K562 (cell line): ENCODE measurements at regions not wholly inside any gene's neighbourhood (a gene's known extent, or its start where the extent isn't known, plus 50 kb on each side); places are given as distances from the start of the nearest gene placed in this dataset.

Experiments
- ATAC-seq: fragments of 200-7000 bp; cut with Tn5 transposase; 3 replicates; pipeline ENCODE4 v1.9.1; 2020; ENCODE audit warnings: moderate library complexity
- BruUV-seq: library from RNA; stranded (reverse); fragments of 400-500 nt; replicated peaks from 2 replicates; lab custom pipeline; 2021; lab: Mats Ljungman, UMichigan
- CTCF ChIA-PET: fragments of 300-600 bp; formaldehyde crosslinking; extraction: SDS; loops from one replicate; lab custom pipeline; 2021; ENCODE audit warnings: low intra/inter-chr PET ratio; lab: Yijun Ruan, JAX
- POLR2A ChIA-PET: fragments of 300-600, 350-650 bp; sonication (Branson Sonifier 250); formaldehyde crosslinking; extraction: SDS; loops from one replicate; lab custom pipeline; 2021; ENCODE audit warnings: antibody characterized with exemption, inconsistent platforms; lab: Yijun Ruan, JAX
- DNase-seq, 4 experiments: peaks; one replicate each; pipeline versions ENCODE4 v3.0.0 to v3.0.0-alpha.2; 2011 to 2018; ENCODE audit warnings: low spot score in 3 of 4, mixed read lengths in 3 of 4; ENCODE audit errors: extremely low read depth in 1 of 4
- FAIRE-seq: peaks from 2 replicates; lab custom pipeline; 2011; peaks lifted over from hg19 to GRCh38; lab: Jason Lieb, UNC
- H2AFZ ChIP-seq: 2 replicates; pipeline ENCODE4 v1.6.0; 2011; ENCODE audit warnings: low read depth, low read length, control low read depth, inconsistent platforms
- H3K27ac ChIP-seq: fragments of 200-600 bp; 3 replicates; pipeline ENCODE4 v1.8.0; 2011; ENCODE audit warnings: low read depth, mild to moderate bottlenecking, control low read depth, inconsistent platforms, low read length, moderate library complexity, mixed read lengths; ENCODE audit errors: extremely low read depth
- H3K27me3 ChIP-seq, 2 experiments: fragments of 300-600 bp in 1 of 2; 2 replicates in 1 of 2; 3 replicates in 1 of 2; pipeline versions ENCODE4 v1.6.0 to v1.8.0; 2011; ENCODE audit warnings: inconsistent platforms in 2 of 2, low read length in 2 of 2, mild to moderate bottlenecking in 1 of 2, mixed read lengths in 1 of 2, moderate library complexity in 1 of 2; ENCODE audit not compliant: control insufficient read depth in 2 of 2, insufficient read depth in 2 of 2
- H3K36me3 ChIP-seq: fragments of 300-600 bp; 3 replicates; pipeline ENCODE4 v1.8.0; 2011; ENCODE audit warnings: mild to moderate bottlenecking, low read length, inconsistent platforms; ENCODE audit not compliant: control insufficient read depth, insufficient read depth
- H3K4me1 ChIP-seq, 2 experiments: fragments of 200-600 bp in 1 of 2; replicated peaks in 1 of 2; 2 replicates in 1 of 2; 3 replicates in 1 of 2; pipeline versions ENCODE4 v1.5.1 to v1.8.0; 2011; ENCODE audit warnings: inconsistent platforms in 2 of 2, low read length in 2 of 2, mild to moderate bottlenecking in 1 of 2, mixed read lengths in 1 of 2, moderate library complexity in 1 of 2; ENCODE audit not compliant: control insufficient read depth in 2 of 2, insufficient read depth in 2 of 2
- H3K4me2 ChIP-seq: 2 replicates; pipeline ENCODE4 v1.6.1; 2011; ENCODE audit warnings: low read length, control low read depth, inconsistent platforms, mixed read lengths; ENCODE audit not compliant: insufficient read depth
- H3K4me3 ChIP-seq: fragments of 200-600 bp; sonication (generic), shearing (Covaris generic); 2 replicates; pipeline ENCODE4 v1.5.1; 2016; ENCODE audit warnings: control low read depth, inconsistent platforms
- H3K79me2 ChIP-seq: fragments of 200-600 bp; 3 replicates; pipeline ENCODE4 v1.8.0; 2011; ENCODE audit warnings: low read length, inconsistent platforms; ENCODE audit not compliant: control insufficient read depth, insufficient read depth
- H3K9ac ChIP-seq, 2 experiments: 2 replicates each; pipeline versions ENCODE4 v1.6.0 to v1.6.1; 2011; ENCODE audit warnings: low read depth in 2 of 2, low read length in 2 of 2, control low read depth in 1 of 2, inconsistent platforms in 1 of 2, mild to moderate bottlenecking in 1 of 2, mixed read lengths in 1 of 2; ENCODE audit not compliant: insufficient read depth in 1 of 2
- H3K9me1 ChIP-seq: one replicate; pipeline ENCODE4 v1.6.0; 2011; ENCODE audit warnings: inconsistent platforms, mild to moderate bottlenecking, low read length, moderate library complexity; ENCODE audit not compliant: control insufficient read depth, insufficient read depth
- H3K9me3 ChIP-seq: replicated peaks from 2 replicates; pipeline ENCODE4 v1.5.1; 2011; ENCODE audit warnings: low read depth, low read length, inconsistent platforms; ENCODE audit not compliant: control insufficient read depth, insufficient read depth
- H4K20me1 ChIP-seq: replicated peaks from 2 replicates; pipeline ENCODE4 v1.6.1; 2011; ENCODE audit warnings: low read length, inconsistent platforms, mixed read lengths; ENCODE audit not compliant: control insufficient read depth, insufficient read depth
- AFF4 ChIP-seq: sonication (generic); formaldehyde crosslinking; IDR thresholded peaks from 2 replicates; pipeline ENCODE4 v1.8.0; 2023; ENCODE audit warnings: mild to moderate bottlenecking, missing genetic modification reagents
- ESRRA ChIP-seq: fragments of 450-650 bp; IDR thresholded peaks from 2 replicates; pipeline ENCODE4 v1.6.1; 2014; ENCODE audit warnings: low read depth, mild to moderate bottlenecking, moderate library complexity, borderline replicate concordance
- HNRNPH1 ChIP-seq: fragments of 200-400 bp; formaldehyde crosslinking; optimal IDR thresholded peaks from 2 replicates; pipeline ENCODE3; 2017; ENCODE audit warnings: low read depth, mild to moderate bottlenecking, low read length, moderate library complexity
- KLF16 ChIP-seq: IDR thresholded peaks from 2 replicates; pipeline ENCODE4 v1.6.1; 2016; ENCODE audit warnings: antibody characterized with exemption
- NFE2 ChIP-seq: IDR thresholded peaks from 2 replicates; pipeline ENCODE4 v1.6.1; 2014; ENCODE audit warnings: antibody characterized with exemption, low read depth
- NFIX ChIP-seq: fragments of 250-450 bp; sonication (Bioruptor Pico); IDR thresholded peaks from 2 replicates; pipeline ENCODE4 v1.4.0; 2020; ENCODE audit warnings: low read depth, mild to moderate bottlenecking, moderate library complexity
- NR0B1 ChIP-seq: fragments of 450-650 bp; IDR thresholded peaks from one replicate; pipeline ENCODE4 v1.6.1; 2018; ENCODE audit warnings: mild to moderate bottlenecking, moderate library complexity; ENCODE audit not compliant: partially characterized antibody
- PHB2 ChIP-seq: fragments of 450-650 bp; IDR thresholded peaks from 2 replicates; pipeline ENCODE4 v1.6.1; 2017; ENCODE audit warnings: low read depth
- ZNF12 ChIP-seq: sonication (generic); formaldehyde crosslinking; IDR thresholded peaks from 2 replicates; pipeline ENCODE4 v1.4.0; 2020; ENCODE audit warnings: mild to moderate bottlenecking, missing genetic modification reagents
- ZNF316 ChIP-seq: fragments of 450-650 bp; IDR thresholded peaks from 2 replicates; pipeline ENCODE4 v1.6.1; 2016
- ZNF695 ChIP-seq: fragments of 450-650 bp; formaldehyde crosslinking; IDR thresholded peaks from 2 replicates; pipeline ENCODE4 v1.4.0; 2020; ENCODE audit warnings: mild to moderate bottlenecking, moderate library complexity
- WGBS: fragments of 100-300 bp; shearing (Covaris generic); methylation state at CpG from one replicate; pipeline ENCODE4 v1.1.6; 2016; ENCODE audit warnings: low coverage, mixed read lengths; ENCODE audit not compliant: insufficient coverage; ENCODE audit errors: missing lambda C conversion rate; 5-methylcytosine and 5-hydroxymethylcytosine counted together
- in situ Hi-C: fragments of 300-500 bp; cut with MboI; formaldehyde crosslinking; loops from 4 replicates; pipeline ENCODE4 v1.15.0; 2018; ENCODE audit warnings: inconsistent platforms, mixed read lengths
- intact Hi-C: fragments of 100-400 bp; cut with micrococcal nuclease; formaldehyde crosslinking; loops from 2 replicates; pipeline ENCODE4 v1.14.2; 2022

DNA sequence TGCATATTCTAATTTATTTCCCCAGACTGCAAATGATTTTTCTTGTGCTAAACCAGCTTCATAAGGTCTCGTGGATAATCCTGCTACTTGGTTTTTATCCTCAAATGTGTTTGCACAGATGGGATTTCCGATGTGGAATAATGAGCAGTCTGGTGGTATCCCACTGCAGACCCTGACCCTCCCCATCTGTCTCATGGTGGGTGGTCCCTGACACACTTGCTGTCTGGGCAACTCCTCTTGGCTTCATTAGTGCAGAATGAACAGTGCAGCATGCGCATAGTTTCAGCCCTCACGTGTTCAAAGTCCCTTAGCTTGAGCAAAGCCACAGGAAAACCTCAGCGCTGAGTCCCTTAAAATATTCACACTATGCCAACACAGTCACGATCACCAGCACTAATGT lies 996.5 kb downstream of the AACS start:
- Histone ChIP-seq H3K27me3 (no peaks in the 10 kb centered on the region), H2AFZ (no peak overlapping the region), H3K9ac (no peak overlapping the region), H3K9me1 (no peaks in the 10 kb centered on the region), H3K79me2 (no peaks in the 10 kb centered on the region), H3K9me3 (no peaks in the 10 kb centered on the region), H3K4me2 (no peak overlapping the region), H3K27ac (no peak overlapping the region), H3K4me3 (no peak overlapping the region), H3K4me1 (no peaks in the 10 kb centered on the region), H4K20me1 (no peaks in the 10 kb centered on the region), H3K36me3 (no peaks in the 10 kb centered on the region)
- BruUV-seq, result no TSS peak
- FAIRE-seq (no peak), ATAC-seq (no peak), DNase-seq (no peak)
- TF ChIP-seq HNRNPH1 (no peak), ESRRA (no peak), NFIX (CRISPR knock-in tag) (no peak), ZNF12 (no peak), AFF4 (CRISPR knock-in tag) (no peak), KLF16 (no peak), PHB2 (no peak), NFE2 (no peak), NR0B1 (no peak), ZNF316 (no peak), ZNF695 (CRISPR knock-in tag) (no peak)
- ChIA-PET CTCF (no interaction called here), POLR2A (no interaction called here)
- in situ Hi-C loops (loop anchor here (25.0 kb wide), 1 partner anchor 1326 kb away; no protein-coding TSS in a partner anchor), intact Hi-C loops (loop anchor here (5.0 kb wide), 1 partner anchor 529 kb away; no protein-coding TSS in a partner anchor)
- WGBS, result 3% methylated on average over 6 of the region's 6 CpGs
